ENCODE measurements at regions not wholly inside any gene's neighbourhood (a gene's known extent, or its start where the extent isn't known, plus 50 kb on each side); places are given as distances from the start of the nearest gene placed in this dataset.

GRCh38 chr20:39993742-39994141 is 695.3 kb downstream of the MAFB start:
- Mint-ChIP-seq H3K36me3 (ENCODE audit: insufficient read depth) (no peaks in the 10 kb centered on the region), H3K4me3 (ENCODE audit: low read depth) (no peak overlapping the region), H3K27me3 (no peaks in the 10 kb centered on the region), H3K4me1 (ENCODE audit: low read depth) (no peaks in the 10 kb centered on the region), H3K9me3 (ENCODE audit: low read depth) (peaks cover 12% of the 10 kb centered on the region), H3K27ac (no peak overlapping the region)
- no peak for TF ChIP-seq CTCF (IDR thresholded peaks at IDR 0.05; ENCODE audit: unreplicated experiment)
- no peak for DNase-seq (ENCODE audit: low spot score, unreplicated experiment)

- no peak for DNase-seq (ENCODE audit: low spot score, unreplicated experiment)
- H3K4me3 Mint-ChIP-seq (ENCODE audit: low read depth), result no peak overlapping the region
- peaks cover 4% of the 10 kb centered on the region for H3K9me3 Mint-ChIP-seq (ENCODE audit: low read depth)
- no peaks in the 10 kb centered on the region for H3K36me3 Mint-ChIP-seq (ENCODE audit: insufficient read depth)
- TF ChIP-seq CTCF (IDR thresholded peaks at IDR 0.05; ENCODE audit: unreplicated experiment), result no peak
- no peaks in the 10 kb centered on the region for H3K27me3 Mint-ChIP-seq
- H3K27ac Mint-ChIP-seq, result no peak overlapping the region
- H3K4me1 Mint-ChIP-seq (ENCODE audit: low read depth), result peaks cover 8% of the 10 kb centered on the region
Measured at GRCh38 chr20:39990692-39991091, 698.3 kb downstream of the MAFB start.

GRCh38 chr20:39988991-39989390 is 700.0 kb downstream of the MAFB start:
- Mint-ChIP-seq H3K36me3 (ENCODE audit: insufficient read depth) (no peaks in the 10 kb centered on the region), H3K27ac (no peak overlapping the region), H3K4me3 (ENCODE audit: low read depth) (no peak overlapping the region), H3K4me1 (ENCODE audit: low read depth) (peaks cover 8% of the 10 kb centered on the region), H3K9me3 (ENCODE audit: low read depth) (peaks cover 4% of the 10 kb centered on the region), H3K27me3 (no peaks in the 10 kb centered on the region)
- DNase-seq (ENCODE audit: low spot score, unreplicated experiment), result no peak
- TF ChIP-seq CTCF (IDR thresholded peaks at IDR 0.05; ENCODE audit: unreplicated experiment), result no peak

- peak overlapping the region; percentile 79 for H3K27ac Mint-ChIP-seq
- no peaks in the 10 kb centered on the region for H3K27me3 Mint-ChIP-seq
- DNase-seq (ENCODE audit: low spot score, unreplicated experiment), result no peak
Measured at GRCh38 chr20:39986173-39986904, 702.7 kb downstream of the MAFB start.

GRCh38 chr20:39985271-39985827 is 703.7 kb downstream of the MAFB start:
- Mint-ChIP-seq H3K36me3 (ENCODE audit: insufficient read depth) (no peaks in the 10 kb centered on the region), H3K27ac (no peak overlapping the region), H3K4me3 (ENCODE audit: low read depth) (no peak overlapping the region), H3K4me1 (ENCODE audit: low read depth) (peaks cover 8% of the 10 kb centered on the region), H3K27me3 (no peaks in the 10 kb centered on the region), H3K9me3 (ENCODE audit: low read depth) (peaks cover 4% of the 10 kb centered on the region)
- no peak for TF ChIP-seq CTCF (IDR thresholded peaks at IDR 0.05; ENCODE audit: unreplicated experiment)
- no peak for DNase-seq (ENCODE audit: low spot score, unreplicated experiment)

More at GRCh38 chr20:39986173-39986904, 702.7 kb downstream of the MAFB start:
- no peak for TF ChIP-seq CTCF (IDR thresholded peaks at IDR 0.05; ENCODE audit: unreplicated experiment)
- Mint-ChIP-seq H3K9me3 (ENCODE audit: low read depth) (peaks cover 8% of the 10 kb centered on the region), H3K4me1 (ENCODE audit: low read depth) (peaks cover 8% of the 10 kb centered on the region), H3K36me3 (ENCODE audit: insufficient read depth) (no peaks in the 10 kb centered on the region), H3K4me3 (ENCODE audit: low read depth) (no peak overlapping the region)

All from progenitor cell of endocrine pancreas (in vitro differentiated cells).